MM.1S (cell line): ENCODE measurements at regions not wholly inside any gene's neighbourhood (a gene's known extent, or its start where the extent isn't known, plus 50 kb on each side); places are given as distances from the start of the nearest gene placed in this dataset.

ENCODE experiments used
- DNase-seq: peaks from one replicate; pipeline ENCODE4 v3.0.0-alpha.2; 2015
- H2AFZ ChIP-seq: fragments of 300-600 bp; sonication (generic); 2 replicates; pipeline ENCODE4 v1.6.0; 2016; ENCODE audit warnings: antibody characterized with exemption, low read length
- H3F3A ChIP-seq: fragments of 300-600 bp; sonication (generic); 2 replicates; pipeline ENCODE4 v1.6.1; 2016; ENCODE audit warnings: mild to moderate bottlenecking, antibody characterized with exemption, low read length, moderate library complexity, mixed read lengths; ENCODE audit not compliant: insufficient read depth
- H3K27ac ChIP-seq: fragments of 300-600 bp; sonication (generic); 2 replicates; pipeline ENCODE4 v1.5.1; 2016; ENCODE audit warnings: mild to moderate bottlenecking, low read length
- H3K27me3 ChIP-seq: fragments of 300-600 bp; sonication (generic); replicated peaks from 2 replicates; pipeline ENCODE4 v1.6.0; 2016; ENCODE audit warnings: low read length; ENCODE audit not compliant: insufficient read depth
- H3K36me3 ChIP-seq: fragments of 300-600 bp; sonication (generic); replicated peaks from 2 replicates; pipeline ENCODE4 v1.6.1; 2016; ENCODE audit warnings: mild to moderate bottlenecking, low read length, mixed read lengths; ENCODE audit not compliant: insufficient read depth
- H3K4me1 ChIP-seq: fragments of 300-600 bp; sonication (generic); 2 replicates; pipeline ENCODE4 v1.6.1; 2016; ENCODE audit warnings: low read length, mixed read lengths
- H3K4me2 ChIP-seq: fragments of 300-600 bp; sonication (generic); 2 replicates; pipeline ENCODE4 v1.6.0; 2016; ENCODE audit warnings: low read depth, low read length
- H3K4me3 ChIP-seq: fragments of 300-600 bp; sonication (generic); 2 replicates; pipeline ENCODE4 v1.5.1; 2016; ENCODE audit warnings: low read length, mixed read lengths
- H3K79me2 ChIP-seq: fragments of 300-600 bp; sonication (generic); 2 replicates; pipeline ENCODE4 v1.6.1; 2016; ENCODE audit warnings: mixed run types, low read length, mixed read lengths
- H3K9ac ChIP-seq: fragments of 300-600 bp; sonication (generic); 2 replicates; pipeline ENCODE4 v1.6.1; 2016; ENCODE audit warnings: low read length, mixed read lengths
- H3K9me2 ChIP-seq: fragments of 300-600 bp; sonication (generic); replicated peaks from 2 replicates; pipeline ENCODE4 v1.6.1; 2016; ENCODE audit warnings: mild to moderate bottlenecking, low read length, mixed read lengths; ENCODE audit not compliant: insufficient read depth
- H3K9me3 ChIP-seq: fragments of 300-600 bp; sonication (generic); replicated peaks from 2 replicates; pipeline ENCODE4 v1.6.1; 2016; ENCODE audit warnings: mild to moderate bottlenecking, low read length, mixed read lengths; ENCODE audit not compliant: insufficient read depth
- H4K20me1 ChIP-seq: fragments of 300-600 bp; sonication (generic); 2 replicates; pipeline ENCODE4 v1.6.1; 2016; ENCODE audit warnings: mild to moderate bottlenecking, low read length, moderate library complexity, mixed read lengths; ENCODE audit not compliant: insufficient read depth
- EZH2 ChIP-seq: fragments of 300-600 bp; sonication (generic); optimal IDR thresholded peaks from 2 replicates; pipeline ENCODE3; 2017; ENCODE audit warnings: low read depth, mild to moderate bottlenecking, antibody characterized with exemption, low read length, mixed read lengths
- EZH2phosphoT487 ChIP-seq: fragments of 300-600 bp; sonication (generic); IDR thresholded peaks from 2 replicates; pipeline ENCODE4 v1.6.1; 2018; ENCODE audit warnings: antibody characterized with exemption, low read length
- TF ChIP-seq, protein P1 (sequence below): fragments of 300-600 bp; sonication (generic); IDR thresholded peaks from 2 replicates; pipeline ENCODE4 v1.5.1; 2016; ENCODE audit warnings: antibody characterized with exemption, low read length, mixed read lengths

DNA sequence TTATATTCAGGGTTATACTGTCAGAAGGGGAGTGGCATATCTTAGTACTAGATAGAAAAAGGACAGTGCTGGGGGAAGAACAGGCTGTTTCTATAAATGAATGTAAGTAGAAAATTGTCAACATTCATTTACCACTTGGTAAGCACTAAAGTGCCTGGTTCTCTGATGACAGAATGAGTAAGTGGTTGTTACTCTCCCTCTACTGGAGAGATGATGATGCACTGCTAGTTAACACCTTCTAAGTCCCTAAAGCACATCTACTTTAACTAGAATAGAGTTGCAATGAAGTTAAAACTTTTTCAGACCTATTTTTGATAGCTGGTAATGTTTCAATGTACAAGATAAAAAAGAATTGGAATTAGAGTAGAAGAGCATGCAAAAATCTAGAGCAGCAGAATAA is 214.5 kb downstream of the KLHL4 start:
- TF ChIP-seq EZH2phosphoT487 (no peak), EZH2 (no peak)
- TF ChIP-seq, protein P1, sequence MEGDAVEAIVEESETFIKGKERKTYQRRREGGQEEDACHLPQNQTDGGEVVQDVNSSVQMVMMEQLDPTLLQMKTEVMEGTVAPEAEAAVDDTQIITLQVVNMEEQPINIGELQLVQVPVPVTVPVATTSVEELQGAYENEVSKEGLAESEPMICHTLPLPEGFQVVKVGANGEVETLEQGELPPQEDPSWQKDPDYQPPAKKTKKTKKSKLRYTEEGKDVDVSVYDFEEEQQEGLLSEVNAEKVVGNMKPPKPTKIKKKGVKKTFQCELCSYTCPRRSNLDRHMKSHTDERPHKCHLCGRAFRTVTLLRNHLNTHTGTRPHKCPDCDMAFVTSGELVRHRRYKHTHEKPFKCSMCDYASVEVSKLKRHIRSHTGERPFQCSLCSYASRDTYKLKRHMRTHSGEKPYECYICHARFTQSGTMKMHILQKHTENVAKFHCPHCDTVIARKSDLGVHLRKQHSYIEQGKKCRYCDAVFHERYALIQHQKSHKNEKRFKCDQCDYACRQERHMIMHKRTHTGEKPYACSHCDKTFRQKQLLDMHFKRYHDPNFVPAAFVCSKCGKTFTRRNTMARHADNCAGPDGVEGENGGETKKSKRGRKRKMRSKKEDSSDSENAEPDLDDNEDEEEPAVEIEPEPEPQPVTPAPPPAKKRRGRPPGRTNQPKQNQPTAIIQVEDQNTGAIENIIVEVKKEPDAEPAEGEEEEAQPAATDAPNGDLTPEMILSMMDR: no peak
- Histone ChIP-seq H3K79me2 (no peaks in the 10 kb centered on the region), H3K4me3 (no peak overlapping the region), H2AFZ (no peak overlapping the region), H3K9me2 (no peaks in the 10 kb centered on the region), H3K27me3 (no peaks in the 10 kb centered on the region), H3K4me1 (no peaks in the 10 kb centered on the region), H3K27ac (no peak overlapping the region), H3K9ac (no peak overlapping the region), H3K9me3 (no peaks in the 10 kb centered on the region), H3F3A (no peaks in the 10 kb centered on the region), H3K4me2 (no peak overlapping the region), H4K20me1 (no peaks in the 10 kb centered on the region), H3K36me3 (no peaks in the 10 kb centered on the region)
- DNase-seq: no peak

GRCh38 chrX:87736576-87736975 is 219.0 kb downstream of the KLHL4 start:
- Histone ChIP-seq H4K20me1 (no peaks in the 10 kb centered on the region), H3K79me2 (no peaks in the 10 kb centered on the region), H2AFZ (no peak overlapping the region), H3K9me3 (no peaks in the 10 kb centered on the region), H3K9ac (no peak overlapping the region), H3F3A (no peaks in the 10 kb centered on the region), H3K27ac (no peak overlapping the region), H3K4me1 (no peaks in the 10 kb centered on the region), H3K27me3 (no peaks in the 10 kb centered on the region), H3K4me3 (no peak overlapping the region), H3K36me3 (no peaks in the 10 kb centered on the region), H3K4me2 (no peak overlapping the region), H3K9me2 (no peaks in the 10 kb centered on the region)
- no peak for DNase-seq
- no peak for TF ChIP-seq EZH2phosphoT487
- TF ChIP-seq, protein P1: no peak
- TF ChIP-seq EZH2: no peak

DNA sequence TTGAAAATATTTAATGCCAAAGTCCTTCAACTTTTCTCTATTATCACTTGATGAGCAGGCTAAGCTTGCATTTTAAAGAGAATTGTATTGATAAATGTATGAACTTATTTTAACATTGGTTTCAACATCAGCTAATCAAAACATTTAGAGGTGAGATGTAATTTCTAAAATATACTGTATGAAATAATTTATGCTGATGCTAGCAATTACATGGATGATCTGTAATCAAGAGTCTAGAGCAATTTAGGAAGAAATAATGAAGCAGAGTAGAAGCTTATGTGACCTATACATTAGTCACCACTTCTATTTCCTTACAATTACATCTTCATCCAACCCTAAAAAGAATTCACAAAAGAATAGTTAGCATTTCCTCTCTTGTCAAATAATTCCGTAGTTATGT is 226.8 kb downstream of the KLHL4 start:
- Histone ChIP-seq H3K79me2 (no peaks in the 10 kb centered on the region), H3F3A (no peaks in the 10 kb centered on the region), H3K9me2 (no peaks in the 10 kb centered on the region), H3K9me3 (no peaks in the 10 kb centered on the region), H3K4me3 (no peak overlapping the region), H3K4me1 (no peaks in the 10 kb centered on the region), H3K36me3 (no peaks in the 10 kb centered on the region), H3K27ac (no peak overlapping the region), H3K27me3 (no peaks in the 10 kb centered on the region), H2AFZ (no peak overlapping the region), H4K20me1 (no peaks in the 10 kb centered on the region), H3K4me2 (no peak overlapping the region), H3K9ac (no peak overlapping the region)
- TF ChIP-seq, protein P1: no peak
- no peak for TF ChIP-seq EZH2
- TF ChIP-seq EZH2phosphoT487: no peak
- DNase-seq: no peak

DNA sequence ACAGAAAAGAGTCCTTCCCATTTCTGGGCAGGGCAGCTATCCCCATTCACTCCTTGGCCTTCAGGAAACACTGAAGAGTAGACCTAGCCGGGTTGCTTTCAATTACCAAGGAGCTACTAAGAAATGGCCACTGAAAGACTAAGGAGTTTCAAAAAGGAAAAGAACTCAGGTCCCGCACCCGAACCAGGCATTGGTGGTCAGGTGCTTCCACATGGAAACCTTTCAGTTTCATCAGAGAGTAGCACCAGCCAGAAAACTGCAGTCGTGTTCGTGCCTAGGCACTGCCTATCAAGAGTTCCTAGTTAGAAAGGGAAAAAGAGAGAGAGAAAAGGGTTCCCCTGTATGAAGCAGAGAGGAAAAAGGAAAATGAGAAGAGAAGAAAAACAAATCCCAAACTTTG is 237.9 kb downstream of the KLHL4 start:
- Histone ChIP-seq H3K27ac (peak overlapping the region; percentile 59; the same call in 1 of the 2 replicates), H3K79me2 (no peaks in the 10 kb centered on the region), H3K9me3 (no peaks in the 10 kb centered on the region), H3K27me3 (no peaks in the 10 kb centered on the region), H2AFZ (no peak overlapping the region), H3K4me2 (peak overlapping the region; percentile 53), H4K20me1 (no peaks in the 10 kb centered on the region), H3K4me1 (peaks cover 14% of the 10 kb centered on the region), H3K9me2 (no peaks in the 10 kb centered on the region), H3K36me3 (no peaks in the 10 kb centered on the region), H3K9ac (no peak overlapping the region), H3F3A (peaks cover 4% of the 10 kb centered on the region), H3K4me3 (no peak overlapping the region; the same call in 1 of the 2 replicates)
- peak; percentile 89 for DNase-seq
- TF ChIP-seq EZH2phosphoT487 (no peak), EZH2 (no peak)
- TF ChIP-seq, protein P1: no peak
